Left kidney (tissue), 1 donor: ENCODE measurements at regions not wholly inside any gene's neighbourhood (a gene's known extent, or its start where the extent isn't known, plus 50 kb on each side); places are given as distances from the start of the nearest gene placed in this dataset.

Source experiments
- DNase-seq: peaks from one replicate; pipeline ENCODE4 v3.0.0-alpha.2; 2013

DNA sequence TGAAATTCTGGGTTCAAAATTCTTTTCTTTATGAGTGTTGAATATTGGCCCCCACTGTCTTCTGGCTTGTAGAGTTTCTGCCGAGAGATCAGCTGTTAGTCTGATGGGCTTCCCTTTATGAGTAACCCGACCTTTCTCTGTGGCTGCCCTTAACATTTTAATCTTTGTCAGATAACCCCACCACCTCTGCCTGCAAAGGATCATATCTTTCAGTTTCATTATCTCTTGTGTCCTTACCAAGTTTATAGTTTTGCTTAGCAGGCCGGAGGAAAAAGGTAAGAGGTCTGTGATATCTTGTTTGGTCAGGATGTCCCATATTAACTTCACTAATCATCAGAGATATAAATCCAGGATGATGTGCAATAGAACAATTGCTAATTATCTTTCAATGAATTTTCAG lies 970.2 kb upstream of the TYRP1 start:
- no peak for DNase-seq

DNA sequence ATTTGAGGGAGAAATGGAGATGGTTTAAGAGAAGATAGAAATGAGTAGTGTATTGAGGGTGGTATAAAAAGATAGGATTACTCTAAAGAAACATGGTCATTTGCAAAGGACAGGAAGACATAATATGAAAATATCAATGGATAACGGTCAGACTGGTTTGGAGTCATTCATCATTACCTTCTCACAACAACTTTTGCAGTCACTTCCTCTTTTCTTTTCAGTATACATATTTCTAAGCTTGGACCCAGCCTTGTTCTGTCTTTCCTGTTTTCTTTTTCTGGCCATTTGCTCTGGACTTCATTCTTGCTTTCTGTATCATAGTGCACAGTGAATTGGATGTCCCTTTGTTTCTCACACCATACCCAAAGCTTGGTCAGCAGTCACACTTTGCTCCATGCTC lies 966.5 kb upstream of the TYRP1 start:
- no peak for DNase-seq

DNA sequence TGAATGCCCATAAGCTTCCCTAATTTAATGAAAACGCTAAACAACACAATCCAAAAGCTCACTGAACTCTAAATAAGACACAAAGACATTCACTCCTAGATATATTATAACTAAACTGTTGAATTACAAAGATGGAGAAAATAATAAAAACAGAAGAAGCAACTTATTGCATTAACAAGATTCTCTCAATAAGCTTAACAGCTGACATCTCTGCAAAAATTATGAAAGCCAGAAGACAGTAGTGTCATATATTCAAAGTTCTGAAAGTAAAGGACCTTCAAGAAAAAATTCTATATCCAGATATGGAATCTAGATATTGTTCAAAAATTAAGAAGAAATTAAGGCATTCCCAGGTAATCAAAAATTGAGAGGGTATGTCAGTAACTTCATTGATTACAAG lies 957.8 kb upstream of the TYRP1 start:
- DNase-seq: no peak

DNA sequence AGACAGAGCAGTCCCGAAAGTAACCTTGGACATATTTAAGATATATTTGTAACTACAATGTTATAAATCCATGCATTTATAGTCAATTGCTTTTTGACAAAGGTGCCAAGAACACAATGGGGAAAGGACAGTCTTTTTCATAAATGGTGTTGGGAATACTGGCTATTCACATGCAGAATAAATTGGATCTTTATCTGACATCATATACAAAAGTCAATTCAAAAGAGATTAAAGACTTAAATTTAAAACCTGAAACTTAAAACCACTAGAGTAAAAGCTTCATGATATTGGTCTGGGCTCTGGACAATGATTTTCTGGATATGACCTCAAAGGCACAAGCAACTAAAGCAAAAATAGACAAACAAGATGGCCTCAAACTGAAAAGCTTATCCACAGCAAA lies 950.7 kb upstream of the TYRP1 start:
- no peak for DNase-seq

DNA sequence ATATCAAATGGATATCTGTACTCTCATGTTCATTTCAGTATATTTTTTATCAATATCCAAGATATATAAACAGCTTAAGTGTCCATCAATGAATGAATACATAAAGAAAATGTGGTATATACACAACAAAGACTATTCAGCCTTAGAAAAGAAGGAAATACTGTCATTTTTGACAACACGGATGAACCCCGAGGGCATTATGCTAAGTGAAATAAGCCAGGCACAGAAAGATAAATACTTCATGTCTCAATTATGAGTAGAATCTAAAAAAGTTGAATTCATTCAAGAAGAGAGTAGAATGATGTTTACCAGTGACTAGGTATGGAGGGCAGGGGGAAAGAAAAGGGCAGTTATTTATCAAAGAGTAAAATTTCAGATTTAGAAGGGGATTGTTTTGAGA lies 949.8 kb upstream of the TYRP1 start:
- no peak for DNase-seq

DNA sequence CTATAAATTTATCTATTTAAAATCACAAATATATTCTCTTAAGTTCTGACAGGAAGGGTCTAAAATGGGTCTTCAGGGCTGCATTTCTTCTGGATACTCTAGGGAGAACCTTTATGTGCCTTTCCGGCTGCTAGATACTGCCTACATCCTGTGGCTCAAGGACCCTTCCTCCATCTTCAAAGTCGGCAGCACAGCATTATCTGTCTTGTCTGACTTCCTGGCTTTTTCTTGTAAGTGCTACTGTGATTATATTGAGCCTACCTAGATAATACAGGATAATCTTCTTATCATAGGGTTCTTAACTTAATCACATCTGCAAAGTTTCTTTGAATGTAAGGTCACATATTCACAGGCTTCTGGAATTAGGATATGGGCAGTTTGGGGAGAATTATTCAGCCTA lies 943.8 kb upstream of the TYRP1 start:
- DNase-seq: no peak

DNA sequence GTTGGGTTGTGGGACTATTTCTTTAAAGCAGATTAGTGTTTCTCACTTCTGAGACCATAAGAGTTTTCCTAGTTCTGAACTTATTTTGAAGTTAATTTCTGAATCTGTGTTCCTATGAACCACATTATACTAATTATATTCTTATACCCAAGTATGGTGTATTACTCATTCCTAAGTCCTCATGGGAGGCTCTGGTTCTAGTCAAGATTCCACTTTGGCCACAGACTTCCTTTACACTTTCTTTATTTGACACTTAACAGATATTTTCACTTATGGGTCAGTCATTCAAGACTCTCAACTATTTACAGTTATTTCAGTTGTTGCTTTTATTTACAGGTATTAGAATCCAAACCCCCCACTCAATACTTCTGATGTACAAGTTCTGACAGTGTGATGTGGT lies 937.2 kb upstream of the TYRP1 start:
- no peak for DNase-seq

DNA sequence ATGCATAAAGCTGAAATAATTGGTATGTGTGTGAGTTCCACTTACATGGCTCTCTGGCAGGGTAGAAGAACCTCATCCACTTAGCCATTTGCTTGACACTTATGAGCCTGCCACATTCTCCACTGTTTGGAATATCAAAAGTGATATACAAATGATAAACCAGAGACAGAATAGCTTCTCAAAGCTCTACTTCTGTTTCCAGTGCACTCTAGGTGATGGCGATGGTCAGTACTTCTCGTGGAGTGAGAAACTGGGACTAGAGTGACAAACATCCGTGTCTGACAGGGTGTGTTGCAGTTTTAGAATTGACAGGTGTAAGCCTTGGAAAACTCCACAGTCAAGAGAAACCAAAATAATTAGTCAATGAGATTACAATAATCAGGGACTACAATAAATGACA lies 935.8 kb upstream of the TYRP1 start:
- DNase-seq: no peak

DNA sequence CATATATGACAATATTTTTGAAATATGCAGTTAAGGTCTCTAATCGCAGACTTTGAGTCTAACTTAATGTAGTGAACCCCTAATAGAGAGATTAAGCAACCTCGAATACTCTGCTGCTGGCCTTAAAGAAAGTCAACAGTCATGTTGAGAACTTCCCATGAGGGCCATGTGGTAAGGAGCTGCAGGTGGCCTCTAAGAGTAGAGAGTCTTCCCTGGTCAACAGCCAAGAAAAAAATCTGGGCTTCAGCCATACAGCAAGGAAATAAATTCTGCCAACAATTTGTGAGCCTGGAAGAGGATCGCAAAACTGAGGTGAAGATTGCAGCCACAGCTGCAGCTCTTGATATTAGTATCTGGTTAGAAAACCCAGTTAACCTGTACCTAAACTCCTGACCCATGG lies 935.2 kb upstream of the TYRP1 start:
- no peak for DNase-seq

DNA sequence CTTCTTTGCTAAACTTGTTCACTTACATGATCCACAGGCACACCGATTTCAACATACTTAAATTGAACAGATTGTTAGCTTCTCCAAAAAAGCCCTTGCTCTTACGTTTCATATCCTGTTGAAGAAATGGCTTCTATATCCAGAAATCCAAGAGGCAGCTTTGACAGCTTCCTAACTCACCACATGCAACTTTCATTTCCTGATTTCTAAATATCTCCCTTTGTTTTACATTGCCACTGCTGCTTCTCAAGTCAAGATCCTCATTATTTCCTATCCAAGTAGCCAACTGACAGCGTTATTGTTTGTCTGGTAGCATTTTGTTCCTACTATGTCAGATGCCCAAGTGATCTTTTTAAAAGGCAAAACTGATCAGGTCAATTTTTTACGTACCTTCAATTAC lies 913.2 kb upstream of the TYRP1 start:
- DNase-seq: no peak

DNA sequence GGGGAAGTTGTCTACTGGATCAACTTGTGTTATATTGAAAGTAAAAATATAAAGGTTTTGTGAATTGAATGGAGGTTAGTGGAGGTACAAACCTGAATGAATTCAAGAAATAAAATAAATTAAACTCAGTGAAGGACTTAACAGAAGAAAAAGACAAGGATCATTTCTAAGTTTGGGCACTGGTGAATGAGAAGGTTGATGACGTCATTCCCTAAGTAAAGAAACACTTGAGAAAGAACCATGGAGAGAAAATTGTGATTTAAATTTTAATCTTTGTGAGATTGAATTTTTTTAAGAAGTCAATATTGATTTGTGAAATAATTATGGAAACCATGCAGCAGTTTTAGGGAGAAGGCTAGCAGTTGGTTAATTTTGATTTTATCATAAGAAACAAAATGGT lies 900.3 kb upstream of the TYRP1 start:
- DNase-seq: no peak

DNA sequence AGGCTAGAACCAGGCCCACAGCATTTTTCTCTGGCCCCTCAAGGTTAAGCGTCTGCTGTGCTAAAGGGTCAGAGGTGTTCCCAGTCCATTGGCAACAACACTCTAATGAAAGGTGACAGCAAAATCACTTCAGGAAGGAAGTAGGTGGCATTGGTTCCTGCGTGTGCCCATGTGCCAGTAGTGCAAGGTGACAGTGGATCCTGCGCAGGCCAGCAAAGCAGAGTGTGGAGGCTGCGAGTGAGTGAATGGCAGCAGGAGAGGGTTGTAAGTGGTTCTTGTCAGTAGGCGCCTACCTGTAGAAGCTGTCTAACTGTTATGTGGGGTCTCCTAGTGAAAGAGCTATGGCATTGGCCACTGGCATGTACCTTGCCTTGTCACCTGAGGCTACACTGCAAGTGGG lies 898.2 kb upstream of the TYRP1 start:
- DNase-seq: no peak

DNA sequence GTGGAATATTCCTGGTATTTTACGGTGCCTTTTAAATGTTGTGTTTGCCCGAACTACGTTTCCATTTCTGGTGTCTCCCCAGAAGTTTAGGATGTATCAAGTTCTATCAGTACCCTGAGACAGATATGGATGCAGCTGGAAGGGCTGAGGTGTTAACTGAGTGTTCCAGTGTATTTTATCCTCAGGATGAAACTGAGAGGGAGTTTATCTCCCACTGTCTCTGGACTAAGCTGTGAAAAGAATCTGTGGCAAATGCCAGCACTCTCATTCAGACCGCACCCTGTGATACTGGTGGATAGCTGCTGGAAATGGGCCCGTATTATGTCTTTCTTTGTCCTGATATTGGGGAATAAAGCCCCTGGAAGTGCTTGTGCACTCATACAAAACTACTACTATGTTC lies 887.2 kb upstream of the TYRP1 start:
- no peak for DNase-seq

DNA sequence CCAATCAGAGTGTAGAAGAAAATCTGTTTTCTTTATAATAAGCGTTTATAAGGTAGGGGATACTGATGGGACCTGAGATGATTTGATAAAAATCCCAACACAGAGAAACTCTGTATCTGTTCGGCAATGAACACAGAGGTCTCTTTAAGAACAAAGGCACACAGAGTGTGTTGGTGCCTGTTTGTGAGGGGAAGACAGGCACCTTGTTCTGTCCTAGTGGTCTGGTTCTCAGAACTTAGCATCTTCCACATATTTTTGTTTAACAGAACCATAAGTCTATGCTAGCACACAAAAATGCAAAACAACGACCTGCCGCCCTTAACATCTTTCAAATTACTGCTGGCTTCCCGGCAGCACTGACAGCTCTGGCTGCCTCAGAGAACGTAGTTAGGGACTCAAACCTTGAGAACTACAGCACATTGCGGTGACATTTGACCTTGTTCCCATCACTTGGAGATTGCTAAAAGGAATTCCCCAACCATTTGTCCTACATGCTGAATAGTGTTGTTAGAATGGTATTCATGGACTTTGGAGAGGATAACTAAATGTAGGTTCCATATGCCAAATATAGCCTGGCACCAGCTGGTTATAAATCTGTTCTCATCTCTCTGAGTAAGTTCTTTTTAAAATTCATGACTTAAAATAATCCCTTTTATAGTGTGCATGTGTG lies 871.7 kb upstream of the TYRP1 start:
- DNase-seq: no peak

DNA sequence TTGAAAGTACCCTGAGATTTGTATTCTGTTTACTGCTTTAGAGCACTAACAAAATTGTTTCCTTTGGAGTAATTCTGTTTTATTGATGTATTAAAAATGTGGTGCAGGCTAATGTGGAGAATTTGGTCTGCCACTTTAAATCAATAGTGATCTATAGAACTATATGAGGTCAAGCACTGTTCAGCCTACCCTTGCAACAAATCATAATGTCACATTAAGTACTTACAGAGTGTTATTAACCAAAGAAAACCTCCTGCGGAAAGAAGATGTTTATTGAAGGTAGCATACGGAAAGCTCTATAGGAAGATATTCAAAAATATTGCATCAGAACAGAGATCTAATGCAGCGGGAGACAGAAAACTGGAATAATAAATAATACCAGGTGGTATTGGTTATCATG lies 865.0 kb upstream of the TYRP1 start:
- no peak for DNase-seq

DNA sequence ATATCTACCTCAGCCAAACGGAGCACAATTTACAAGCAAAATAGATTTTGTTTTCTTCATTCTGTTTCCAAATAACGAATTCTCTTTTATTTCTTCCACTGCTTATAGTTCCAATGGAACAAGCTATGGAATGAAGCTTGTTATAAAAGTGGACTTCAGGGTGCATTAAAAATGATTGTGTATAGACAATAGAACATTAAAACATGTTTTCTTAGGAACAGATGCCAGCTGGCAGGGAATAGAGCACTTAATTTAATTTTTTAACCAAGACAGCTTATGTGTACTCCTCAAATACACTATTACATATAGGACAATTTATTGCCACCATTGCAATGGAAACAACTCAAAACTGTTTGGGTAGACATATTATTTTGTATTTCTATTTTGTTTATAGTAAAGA lies 860.1 kb upstream of the TYRP1 start:
- DNase-seq: no peak

DNA sequence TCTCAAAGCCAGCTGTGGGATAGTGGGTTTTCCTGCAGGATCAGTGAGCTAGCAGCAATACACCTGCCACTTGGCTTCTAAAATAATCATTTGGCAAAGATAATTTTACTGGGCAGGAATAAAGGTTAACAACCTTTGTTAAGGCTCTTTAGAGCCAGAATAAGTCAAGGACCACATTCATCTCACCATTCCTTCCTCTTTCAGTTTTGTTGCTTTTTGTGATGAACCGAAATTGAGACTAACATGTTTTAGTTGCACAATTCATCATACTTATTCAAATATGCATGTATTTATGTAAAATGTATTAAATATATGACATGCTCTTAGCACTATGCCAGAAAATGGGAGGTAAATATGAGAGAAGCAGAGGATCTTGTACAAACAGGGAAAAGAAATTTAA lies 824.4 kb upstream of the TYRP1 start:
- DNase-seq: no peak

DNA sequence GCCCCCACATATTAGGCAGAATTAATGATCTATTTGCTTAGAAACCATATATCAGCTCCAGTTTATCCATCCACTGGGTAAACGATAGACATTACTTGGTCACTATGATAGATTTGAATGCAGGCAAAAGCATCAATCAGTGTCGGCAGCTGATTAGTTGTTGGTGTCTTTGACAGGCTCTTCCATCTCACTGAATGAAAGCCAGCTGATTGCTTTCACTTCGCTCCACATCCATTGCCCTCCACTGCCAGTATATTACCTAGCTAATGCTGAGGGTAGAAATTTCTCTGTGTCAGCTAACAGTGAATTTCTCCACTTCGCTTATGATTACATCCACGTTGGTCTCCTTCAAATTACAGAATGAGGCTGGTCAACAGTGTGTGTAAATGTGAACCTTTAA lies 821.3 kb upstream of the TYRP1 start:
- DNase-seq: no peak

DNA sequence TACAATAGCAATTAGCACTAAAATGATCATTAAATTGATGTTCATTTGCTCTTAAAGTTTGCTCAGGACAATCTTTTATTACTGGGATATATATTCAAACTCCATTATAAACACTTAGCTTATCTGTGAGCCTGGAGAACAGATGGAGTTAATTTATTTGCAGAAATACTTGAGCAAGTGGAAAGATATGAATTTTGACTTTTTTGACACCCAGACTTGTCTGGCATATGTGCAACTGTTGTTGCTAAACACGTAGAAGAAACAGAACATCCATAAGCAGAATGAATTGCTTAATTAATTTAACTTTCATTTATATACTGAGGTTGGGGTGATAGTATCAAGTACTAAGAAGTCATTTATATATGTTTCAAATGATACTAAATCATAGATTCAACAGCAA lies 820.7 kb upstream of the TYRP1 start:
- no peak for DNase-seq

DNA sequence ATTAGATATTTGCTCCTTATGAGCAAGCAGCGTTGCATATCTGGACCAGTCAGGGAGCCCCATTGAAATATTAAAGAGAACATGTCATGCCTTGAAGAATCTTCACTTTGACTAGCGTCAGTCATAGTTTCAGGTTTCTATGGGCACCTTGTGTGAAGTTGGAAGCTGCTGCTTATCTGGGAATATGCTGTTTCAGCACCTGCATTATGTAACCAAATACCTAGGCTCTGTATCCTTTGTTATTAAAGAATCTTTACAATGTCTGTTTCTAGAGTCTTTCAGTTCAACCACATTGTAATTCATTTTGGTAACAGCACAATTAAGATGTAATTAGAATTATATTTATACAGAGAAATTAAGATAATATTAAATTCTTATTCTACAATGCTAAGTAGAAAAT lies 818.8 kb upstream of the TYRP1 start:
- DNase-seq: no peak

DNA sequence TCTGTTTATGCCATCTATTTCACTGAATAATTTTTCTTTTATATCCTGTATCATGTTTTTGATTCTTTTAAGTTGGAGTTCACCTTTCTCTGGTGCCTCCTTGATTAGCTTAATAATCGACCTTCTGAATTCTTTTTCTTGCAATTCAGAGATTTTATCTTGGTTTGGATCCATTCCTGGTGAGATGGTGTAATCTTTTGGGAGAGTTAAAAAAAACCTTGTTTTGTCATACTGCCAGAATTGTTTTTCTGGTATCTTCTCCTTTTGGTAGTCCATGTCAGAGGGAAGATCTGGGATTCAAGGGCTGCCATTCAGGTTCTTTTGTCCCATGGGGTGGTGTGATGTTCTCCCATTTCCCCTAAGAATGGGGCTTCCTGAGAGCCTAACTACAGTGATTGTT lies 800.8 kb upstream of the TYRP1 start:
- DNase-seq: no peak

DNA sequence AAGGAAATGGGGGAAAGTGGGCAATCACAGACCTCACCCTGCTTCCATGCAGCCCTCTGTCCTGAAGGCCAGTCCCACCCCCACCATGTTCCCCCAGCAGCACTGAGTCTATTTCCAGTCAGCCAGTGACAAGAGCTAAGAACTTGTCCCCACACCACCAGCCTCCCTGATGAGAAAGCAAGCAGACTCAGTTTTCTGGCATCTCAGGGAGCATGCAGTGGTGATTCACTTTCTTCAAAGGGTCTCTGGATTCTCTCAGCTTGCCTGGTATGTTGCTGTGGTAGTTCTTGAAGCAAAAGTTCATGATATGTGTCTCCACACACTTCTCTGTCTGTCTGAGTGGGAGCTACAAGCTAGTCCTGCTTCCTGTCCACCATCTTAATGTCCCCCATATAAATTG lies 799.9 kb upstream of the TYRP1 start:
- DNase-seq: no peak

DNA sequence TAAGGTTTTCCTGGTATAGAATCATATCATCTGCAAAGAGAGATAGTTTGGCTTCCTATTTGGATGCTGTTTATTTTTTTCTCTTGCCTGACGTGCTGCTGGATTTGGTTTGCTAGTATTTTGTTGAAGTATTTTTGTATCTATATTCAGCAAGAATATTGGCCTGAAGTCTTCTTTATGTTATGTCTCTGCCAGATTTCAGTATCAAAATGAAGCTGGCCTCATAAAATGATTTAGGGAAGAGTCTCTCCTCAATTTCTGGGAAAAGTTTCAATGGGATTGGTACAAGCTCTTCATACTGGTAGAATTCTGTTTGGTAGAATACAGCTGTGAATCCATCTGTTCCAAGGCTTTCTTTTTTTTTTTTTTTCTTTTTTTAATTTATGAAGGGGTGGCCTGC lies 799.0 kb upstream of the TYRP1 start:
- DNase-seq: no peak

DNA sequence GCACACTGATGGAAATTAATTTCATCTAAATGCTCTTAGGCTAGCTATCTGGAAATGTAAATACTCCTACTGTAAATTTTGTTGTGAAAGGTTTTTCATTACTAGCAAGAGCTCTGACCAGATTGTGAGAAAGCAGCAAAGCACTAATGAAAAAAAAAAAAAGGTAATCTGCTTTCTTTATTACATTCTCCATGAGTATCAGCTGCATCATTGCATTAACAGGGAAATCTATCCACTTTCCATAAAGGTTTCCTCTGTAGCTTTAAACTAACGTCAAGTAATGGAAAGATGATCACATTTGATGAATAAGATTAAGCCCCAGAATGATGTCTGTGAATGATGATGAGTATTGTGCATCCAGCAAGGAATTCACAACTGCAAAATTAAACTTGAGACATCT lies 790.6 kb upstream of the TYRP1 start:
- no peak for DNase-seq

DNA sequence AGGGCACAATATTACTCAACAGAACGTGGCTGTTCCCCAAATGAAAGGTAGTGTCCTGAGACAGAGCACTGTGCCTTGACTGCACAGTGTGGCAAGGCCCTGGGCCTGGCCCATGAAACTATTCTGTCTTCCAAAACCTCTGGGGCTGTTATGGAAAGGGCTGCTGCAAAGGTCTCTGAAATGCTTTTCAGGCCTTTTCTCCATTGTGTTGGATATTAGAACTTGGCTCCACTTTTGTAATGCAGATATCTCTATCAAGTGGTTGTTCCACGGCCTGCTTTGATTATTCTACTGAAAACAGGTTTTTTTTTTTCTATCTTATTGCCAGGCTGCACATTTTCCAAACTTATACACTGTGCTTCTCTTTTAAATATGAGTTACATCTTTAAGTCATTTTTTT lies 777.5 kb upstream of the TYRP1 start:
- DNase-seq: no peak
